C4-2B (cell line): ENCODE measurements at regions not wholly inside any gene's neighbourhood (a gene's known extent, or its start where the extent isn't known, plus 50 kb on each side); places are given as distances from the start of the nearest gene placed in this dataset.

Source experiments
- CTCF ChIP-seq: fragments of 450-650 bp; conservative IDR thresholded peaks from 2 replicates; pipeline ENCODE4 v1.5.1; 2017; ENCODE audit warnings: mild to moderate bottlenecking
- ZFX ChIP-seq: fragments of 450-650 bp; IDR thresholded peaks from 2 replicates; pipeline ENCODE4 v1.6.1; 2017

- TF ChIP-seq CTCF (no peak), ZFX (no peak)
Observed at GRCh38 chr7:13794581-13794980, 194.9 kb downstream of the ETV1 start.
